H1 (cell line): ENCODE measurements at regions not wholly inside any gene's neighbourhood (a gene's known extent, or its start where the extent isn't known, plus 50 kb on each side); places are given as distances from the start of the nearest gene placed in this dataset.

ENCODE experiments used
- CTCF ChIA-PET: fragments of 300-600 bp; sonication (Branson Sonifier 250); formaldehyde crosslinking; loops from one replicate; lab custom pipeline; 2021; ENCODE audit not compliant: partially characterized antibody; lab: Charles Lee
- POLR2A ChIA-PET: fragments of 300-600 bp; sonication (Branson Sonifier 250); formaldehyde crosslinking; loops from one replicate; lab custom pipeline; 2021; ENCODE audit warnings: inconsistent platforms; ENCODE audit not compliant: partially characterized antibody; lab: Charles Lee
- DNase-seq, 2 experiments: peaks; one replicate each; pipeline versions ENCODE4 v3.0.0 to v3.0.0-alpha.2; 2010 to 2022; ENCODE audit warnings: low spot score in 2 of 2, low read depth in 1 of 2, mixed read lengths in 1 of 2
- FAIRE-seq: peaks from 2 replicates; lab custom pipeline; 2011; peaks lifted over from hg19 to GRCh38; lab: Jason Lieb, UNC
- H2AFZ ChIP-seq: 2 replicates; pipeline ENCODE4 v1.8.1; 2012; ENCODE audit warnings: low read length, inconsistent platforms
- H2AK5ac ChIP-seq: 2 replicates; pipeline ENCODE4 v1.6.1; 2013; ENCODE audit warnings: low read depth, low read length
- H2BK120ac ChIP-seq: replicated peaks from 2 replicates; pipeline ENCODE3; 2013; ENCODE audit warnings: low read depth, low read length, inconsistent platforms
- H2BK12ac ChIP-seq: 2 replicates; pipeline ENCODE4 v1.6.1; 2013; ENCODE audit warnings: low read depth, low read length
- H2BK15ac ChIP-seq: 2 replicates; pipeline ENCODE4 v1.6.1; 2013; ENCODE audit warnings: low read length
- H2BK20ac ChIP-seq: 2 replicates; pipeline ENCODE4 v1.6.1; 2013; ENCODE audit warnings: low read length
- H2BK5ac ChIP-seq: 2 replicates; pipeline ENCODE4 v1.6.1; 2013; ENCODE audit warnings: low read depth, low read length
- H3K14ac ChIP-seq: 2 replicates; pipeline ENCODE4 v1.6.1; 2013; ENCODE audit warnings: inconsistent platforms; ENCODE audit not compliant: insufficient read length
- H3K18ac ChIP-seq: 2 replicates; pipeline ENCODE4 v1.6.1; 2013; ENCODE audit warnings: low read length; ENCODE audit errors: extremely low read depth
- H3K23ac ChIP-seq: 2 replicates; pipeline ENCODE4 v1.6.1; 2013; ENCODE audit warnings: inconsistent platforms; ENCODE audit not compliant: insufficient read length
- H3K23me2 ChIP-seq: 2 replicates; pipeline ENCODE4 v1.6.1; 2013; ENCODE audit warnings: low read depth, low read length
- H3K27ac ChIP-seq: 2 replicates; pipeline ENCODE4 v1.6.1; 2011; ENCODE audit warnings: low read depth, low read length, inconsistent platforms
- H3K27me3 ChIP-seq, 4 experiments: replicated peaks in 1 of 4; 1 replicate in 1 of 4; 2 replicates in 3 of 4; pipeline versions ENCODE4 v1.6.1 to v1.8.1; 2011 to 2013; ENCODE audit warnings: low read length in 3 of 4, mild to moderate bottlenecking in 3 of 4, inconsistent platforms in 2 of 4, mixed read lengths in 2 of 4, moderate library complexity in 1 of 4; ENCODE audit not compliant: control insufficient read depth in 3 of 4, insufficient read depth in 3 of 4; ENCODE audit errors: extremely low read depth in 1 of 4
- H3K36me3 ChIP-seq, 4 experiments: 2 replicates each; pipeline versions ENCODE4 v1.6.1 to v1.8.1; 2011 to 2013; ENCODE audit warnings: mild to moderate bottlenecking in 4 of 4, low read length in 3 of 4, moderate library complexity in 2 of 4, control low read depth in 1 of 4, inconsistent platforms in 1 of 4; ENCODE audit not compliant: insufficient read depth in 4 of 4, control insufficient read depth in 2 of 4
- H3K4ac ChIP-seq: replicated peaks from 2 replicates; pipeline ENCODE3; 2013; ENCODE audit warnings: low read length, low read depth, mixed read lengths, inconsistent platforms; ENCODE audit not compliant: insufficient read length
- H3K4me1 ChIP-seq, 4 experiments: replicated peaks in 1 of 4; 1 replicate in 1 of 4; 2 replicates in 3 of 4; pipeline versions ENCODE4 v1.6.1 to v1.8.1; 2011 to 2013; ENCODE audit warnings: low read length in 3 of 4, inconsistent platforms in 2 of 4, mixed read lengths in 1 of 4; ENCODE audit not compliant: insufficient read depth in 4 of 4, control insufficient read depth in 3 of 4
- H3K4me2 ChIP-seq, 2 experiments: 2 replicates each; pipeline versions ENCODE4 v1.6.1 to v1.8.1; 2011 to 2013; ENCODE audit warnings: low read depth in 2 of 2, low read length in 2 of 2, control low read depth in 1 of 2, inconsistent platforms in 1 of 2, mild to moderate bottlenecking in 1 of 2; ENCODE audit not compliant: insufficient read depth in 1 of 2
- H3K4me3 ChIP-seq, 4 experiments: fragments of 200-600, 300-600 bp in 1 of 4; sonication (generic), shearing (Covaris generic), sonication (Bioruptor Twin) in 1 of 4; 2 replicates each; pipeline versions ENCODE4 v1.5.1 to v1.8.1; 2011 to 2016; ENCODE audit warnings: low read length in 4 of 4, low read depth in 3 of 4, control low read depth in 2 of 4, inconsistent platforms in 2 of 4, mild to moderate bottlenecking in 2 of 4, mixed read lengths in 1 of 4, moderate library complexity in 1 of 4; ENCODE audit not compliant: insufficient read depth in 2 of 4; ENCODE audit errors: extremely low read depth in 1 of 4
- H3K56ac ChIP-seq: replicated peaks from 2 replicates; pipeline ENCODE3; 2013; ENCODE audit warnings: low read depth, mild to moderate bottlenecking, mixed read lengths, low read length, inconsistent platforms; ENCODE audit not compliant: insufficient read length
- H3K79me1 ChIP-seq: 2 replicates; pipeline ENCODE4 v1.6.1; 2013; ENCODE audit warnings: low read depth, low read length, control low read depth
- H3K79me2 ChIP-seq, 2 experiments: 2 replicates each; pipeline versions ENCODE4 v1.6.1 to v1.8.1; 2012 to 2013; ENCODE audit warnings: low read length in 2 of 2, mild to moderate bottlenecking in 2 of 2, inconsistent platforms in 1 of 2; ENCODE audit not compliant: insufficient read depth in 2 of 2, control insufficient read depth in 1 of 2
- H3K9ac ChIP-seq, 4 experiments: replicated peaks in 1 of 4; 1 replicate in 1 of 4; 2 replicates in 3 of 4; pipeline versions ENCODE4 v1.6.1 to v1.8.1; 2011 to 2013; ENCODE audit warnings: low read depth in 3 of 4, low read length in 3 of 4, control low read depth in 2 of 4, mild to moderate bottlenecking in 2 of 4, moderate library complexity in 2 of 4, inconsistent platforms in 1 of 4; ENCODE audit errors: extremely low read depth in 1 of 4
- H3K9me3 ChIP-seq, 2 experiments: 2 replicates each; pipeline versions ENCODE4 v1.6.1 to v1.8.1; 2012 to 2013; ENCODE audit warnings: mild to moderate bottlenecking in 2 of 2, moderate library complexity in 2 of 2, control low read depth in 1 of 2, inconsistent platforms in 1 of 2, low read depth in 1 of 2, low read length in 1 of 2, mixed read lengths in 1 of 2; ENCODE audit not compliant: insufficient read depth in 2 of 2
- H4K20me1 ChIP-seq, 2 experiments: replicated peaks in 1 of 2; 2 replicates each; pipeline versions ENCODE3 to v1.8.1; 2011 to 2013; ENCODE audit warnings: inconsistent platforms in 2 of 2, low read length in 2 of 2, mild to moderate bottlenecking in 1 of 2; ENCODE audit not compliant: insufficient read depth in 2 of 2, control insufficient read depth in 1 of 2
- H4K5ac ChIP-seq: 2 replicates; pipeline ENCODE4 v1.6.1; 2013; ENCODE audit warnings: low read length, low read depth, mixed read lengths, inconsistent platforms; ENCODE audit not compliant: insufficient read length
- H4K8ac ChIP-seq: 2 replicates; pipeline ENCODE4 v1.8.0; 2013; ENCODE audit warnings: mild to moderate bottlenecking, moderate library complexity, low read length, inconsistent platforms; ENCODE audit not compliant: insufficient read depth; ENCODE audit errors: extremely low read depth
- H4K91ac ChIP-seq: replicated peaks from 2 replicates; pipeline ENCODE3; 2013; ENCODE audit warnings: low read length, mixed read lengths, inconsistent platforms; ENCODE audit not compliant: insufficient read length
- CBX8 ChIP-seq: fragments of 300-800, 300-1000 bp; sonication (generic); IDR thresholded peaks from 2 replicates; pipeline ENCODE4 v1.7.1; 2016; ENCODE audit warnings: low read depth, low read length, borderline replicate concordance
- CREB1 ChIP-seq: IDR thresholded peaks from 2 replicates; pipeline ENCODE4 v1.6.1; 2012; ENCODE audit warnings: inconsistent platforms
- HDAC6 ChIP-seq: IDR thresholded peaks from one replicate; pipeline ENCODE4 v1.7.1; 2012; ENCODE audit warnings: low read depth, mild to moderate bottlenecking, inconsistent platforms, low read length, moderate library complexity
- RNF2 ChIP-seq: fragments of 200-900, 300-1000 bp; sonication (generic); IDR thresholded peaks from 2 replicates; pipeline ENCODE4 v1.7.1; 2016; ENCODE audit warnings: borderline replicate concordance, low read depth, mild to moderate bottlenecking, antibody characterized with exemption, low read length; ENCODE audit not compliant: poor library complexity, severe bottlenecking; ENCODE audit errors: missing control alignments
- SRF ChIP-seq: IDR thresholded peaks from 2 replicates; pipeline ENCODE4 v1.6.1; 2011; ENCODE audit warnings: mild to moderate bottlenecking, low read depth, low read length, moderate library complexity
- WGBS, 2 experiments: shearing (Covaris generic) in 1 of 2; methylation state at CpG; one replicate each; pipeline versions ENCODE4 v1.1.6 to v1.1.7; 2013 to 2015; ENCODE audit warnings: low lambda C conversion rate in 2 of 2, mixed read lengths in 2 of 2, inconsistent platforms in 1 of 2, low coverage in 1 of 2, missing lambda C conversion rate in 1 of 2; ENCODE audit not compliant: insufficient replicate concordance in 2 of 2, insufficient coverage in 1 of 2, insufficient read length in 1 of 2; ENCODE audit errors: extremely low coverage in 1 of 2, missing lambda C conversion rate in 1 of 2; 5-methylcytosine and 5-hydroxymethylcytosine counted together
- TF ChIP-seq, protein P1 (sequence below): IDR thresholded peaks from 2 replicates; pipeline ENCODE4 v1.6.1; 2012; ENCODE audit warnings: inconsistent platforms

DNA sequence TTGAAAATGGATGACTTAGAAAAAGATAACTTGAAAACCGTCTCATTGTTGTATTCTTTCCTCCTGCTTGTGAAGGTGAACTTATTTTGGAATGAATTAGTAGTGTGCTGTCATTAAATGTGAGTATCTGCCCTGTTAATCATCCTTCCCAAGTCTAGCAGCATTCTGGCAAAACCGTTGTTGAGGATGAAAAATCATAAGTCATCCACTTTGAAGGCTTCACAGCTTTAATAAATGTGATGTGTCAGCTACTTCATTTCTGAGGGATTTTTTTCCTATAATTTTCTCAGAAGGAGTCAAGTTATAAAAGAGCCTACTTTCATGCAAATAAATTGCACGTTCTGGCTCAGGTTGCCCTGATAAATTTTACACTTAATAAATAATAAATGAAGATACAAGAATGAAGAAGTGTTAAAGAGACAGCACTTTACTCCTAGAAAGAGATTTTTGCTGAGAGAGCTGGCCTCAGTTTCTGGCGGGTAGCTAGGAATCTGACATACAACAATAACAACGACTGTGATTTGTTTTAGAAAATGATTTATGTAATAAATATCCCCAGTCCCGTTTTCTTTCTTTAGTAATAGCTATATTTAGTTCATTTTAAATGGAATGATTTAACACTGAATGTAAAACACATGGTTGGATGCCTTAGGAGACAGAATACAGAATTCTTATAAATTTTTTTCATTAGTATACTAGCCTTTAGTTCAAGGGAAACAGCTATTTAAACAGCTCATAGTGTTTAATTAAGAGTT, 516.5 kb upstream of the KLF6 start:
- H3K79me2 ChIP-seq = no peaks in the 10 kb centered on the region
- H3K4me1 ChIP-seq = no peaks in the 10 kb centered on the region; a peak in 2 of 7 replicates
- no peaks in the 10 kb centered on the region for H3K36me3 ChIP-seq
- H2BK20ac ChIP-seq = no peak overlapping the region
- ChIA-PET CTCF (interaction anchor here (0.9 to 2.1 kb wide), 3 partner anchors 10 to 355 kb away, joined by 3 to 5 read pairs (median 3); no protein-coding TSS in a partner anchor), POLR2A (no interaction called here)
- no peaks in the 10 kb centered on the region for H3K23me2 ChIP-seq
- H4K5ac ChIP-seq = no peak overlapping the region
- FAIRE-seq (no peak), DNase-seq (no peak)
- H2BK15ac ChIP-seq = no peak overlapping the region
- no peak overlapping the region for H3K9ac ChIP-seq
- no peak overlapping the region for H3K4me3 ChIP-seq
- H4K8ac ChIP-seq = no peak overlapping the region
- no peak overlapping the region for H3K27ac ChIP-seq
- no peak overlapping the region for H3K23ac ChIP-seq
- H2BK120ac ChIP-seq = no peak overlapping the region
- H3K18ac ChIP-seq = no peak overlapping the region
- no peak overlapping the region for H2AFZ ChIP-seq
- H3K4ac ChIP-seq = no peak overlapping the region
- WGBS, 2 experiments = 78% methylated on average over 6 of the region's 6 CpGs; no CpG with 5 or more reads in 1 of the 2 experiments
- no peak overlapping the region for H4K91ac ChIP-seq
- H3K79me1 ChIP-seq = no peaks in the 10 kb centered on the region
- H2AK5ac ChIP-seq = no peak overlapping the region
- no peak overlapping the region for H3K14ac ChIP-seq
- no peak overlapping the region for H2BK5ac ChIP-seq
- H4K20me1 ChIP-seq = no peaks in the 10 kb centered on the region
- H3K56ac ChIP-seq = no peak overlapping the region
- H3K4me2 ChIP-seq = no peak overlapping the region
- H2BK12ac ChIP-seq = no peak overlapping the region
- H3K27me3 ChIP-seq = no peaks in the 10 kb centered on the region
- no peaks in the 10 kb centered on the region for H3K9me3 ChIP-seq
- TF ChIP-seq HDAC6 (no peak), SRF (no peak), CBX8 (no peak), RNF2 (no peak), CREB1 (no peak)
- TF ChIP-seq, protein P1, sequence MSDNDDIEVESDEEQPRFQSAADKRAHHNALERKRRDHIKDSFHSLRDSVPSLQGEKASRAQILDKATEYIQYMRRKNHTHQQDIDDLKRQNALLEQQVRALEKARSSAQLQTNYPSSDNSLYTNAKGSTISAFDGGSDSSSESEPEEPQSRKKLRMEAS = no peak
